MCF 10A (cell line): ENCODE measurements at regions not wholly inside any gene's neighbourhood (a gene's known extent, or its start where the extent isn't known, plus 50 kb on each side); places are given as distances from the start of the nearest gene placed in this dataset.
"Not testable (repeated sequence)": the region's sequence is repeated elsewhere in the genome, so short reads cannot be mapped to it uniquely, and the experiment has no call there.

Experiments
- BruUV-seq: library from RNA; stranded (reverse); fragments of 400-500 nt; replicated peaks from 2 replicates; lab custom pipeline; 2021; lab: Mats Ljungman, UMichigan
- CTCF ChIA-PET: fragments of 300-600 bp; sonication (Branson Sonifier 250); formaldehyde crosslinking; extraction: SDS; loops from one replicate; lab custom pipeline; 2021; ENCODE audit warnings: antibody characterized with exemption, inconsistent platforms; lab: Yijun Ruan, JAX
- POLR2A ChIA-PET: fragments of 300-600, 350-650 bp; sonication (Branson Sonifier 250); formaldehyde crosslinking; extraction: SDS; loops from one replicate; lab custom pipeline; 2020; ENCODE audit warnings: antibody characterized with exemption, inconsistent platforms; lab: Yijun Ruan, JAX
- DNase-seq: peaks from one replicate; pipeline ENCODE4 v3.0.0-alpha.2; 2018; ENCODE audit not compliant: unreplicated experiment
- H3K27ac Mint-ChIP-seq: one replicate; pipeline ENCODE4 v1.8.0; 2022; ENCODE audit warnings: mild to moderate bottlenecking, low read depth, mixed read lengths; ENCODE audit not compliant: unreplicated experiment
- H3K27me3 Mint-ChIP-seq: one replicate; pipeline ENCODE4 v1.8.0; 2022; ENCODE audit warnings: mixed read lengths; ENCODE audit not compliant: insufficient read depth, unreplicated experiment
- H3K36me3 Mint-ChIP-seq: one replicate; pipeline ENCODE4 v1.8.0; 2022; ENCODE audit warnings: mild to moderate bottlenecking, moderate library complexity, mixed read lengths; ENCODE audit not compliant: insufficient read depth, unreplicated experiment
- H3K4me1 Mint-ChIP-seq: one replicate; pipeline ENCODE4 v1.8.0; 2022; ENCODE audit warnings: mixed read lengths; ENCODE audit not compliant: insufficient read depth, unreplicated experiment
- H3K4me3 Mint-ChIP-seq: one replicate; pipeline ENCODE4 v1.8.0; 2022; ENCODE audit warnings: mild to moderate bottlenecking, moderate library complexity, mixed read lengths; ENCODE audit not compliant: unreplicated experiment
- H3K9me3 Mint-ChIP-seq: one replicate; pipeline ENCODE4 v1.8.0; 2022; ENCODE audit warnings: mixed read lengths; ENCODE audit not compliant: unreplicated experiment
- intact Hi-C: fragments of 100-400 bp; cut with micrococcal nuclease; formaldehyde crosslinking; loops from 2 replicates; pipeline ENCODE4 v1.14.1; 2022
- TF ChIP-seq, protein P1 (sequence below): fragments of 200-600 bp; IDR thresholded peaks from one replicate; pipeline ENCODE4 v1.8.0; 2022; ENCODE audit warnings: antibody characterized with exemption, mild to moderate bottlenecking; ENCODE audit not compliant: unreplicated experiment

DNA sequence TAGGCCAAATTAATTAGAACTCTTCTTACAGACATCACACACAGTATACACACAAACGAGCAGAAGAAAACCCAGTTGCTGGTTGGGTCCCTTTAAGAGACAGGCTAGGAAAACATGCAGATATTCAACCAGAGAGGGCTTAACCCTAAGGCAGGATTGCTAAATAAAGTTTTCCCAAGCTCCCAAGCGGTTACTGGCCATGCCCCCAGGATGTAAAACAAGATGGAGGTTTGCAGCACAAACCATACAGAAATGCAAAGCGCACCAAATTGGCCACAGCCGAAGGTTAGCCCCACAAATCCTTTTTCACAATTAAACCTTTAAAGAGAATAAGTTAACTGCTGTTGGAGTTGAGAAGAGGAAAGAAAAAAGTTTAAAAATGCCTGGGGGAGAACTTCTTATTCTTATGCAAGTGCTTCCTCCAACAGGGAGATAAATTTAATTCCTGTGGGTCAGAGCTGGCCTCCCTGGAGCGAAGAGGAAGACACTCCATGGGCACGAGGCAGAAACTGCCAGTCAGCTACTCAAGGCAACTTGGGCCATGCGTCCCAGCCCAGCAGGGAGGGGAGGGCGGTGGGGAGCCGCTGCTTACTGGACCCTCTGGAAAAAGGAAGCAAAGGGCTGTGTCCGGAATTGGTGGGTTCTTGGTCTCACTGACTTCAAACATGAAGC, 167.6 kb upstream of the ARSJ start:
- TF ChIP-seq, protein P1, sequence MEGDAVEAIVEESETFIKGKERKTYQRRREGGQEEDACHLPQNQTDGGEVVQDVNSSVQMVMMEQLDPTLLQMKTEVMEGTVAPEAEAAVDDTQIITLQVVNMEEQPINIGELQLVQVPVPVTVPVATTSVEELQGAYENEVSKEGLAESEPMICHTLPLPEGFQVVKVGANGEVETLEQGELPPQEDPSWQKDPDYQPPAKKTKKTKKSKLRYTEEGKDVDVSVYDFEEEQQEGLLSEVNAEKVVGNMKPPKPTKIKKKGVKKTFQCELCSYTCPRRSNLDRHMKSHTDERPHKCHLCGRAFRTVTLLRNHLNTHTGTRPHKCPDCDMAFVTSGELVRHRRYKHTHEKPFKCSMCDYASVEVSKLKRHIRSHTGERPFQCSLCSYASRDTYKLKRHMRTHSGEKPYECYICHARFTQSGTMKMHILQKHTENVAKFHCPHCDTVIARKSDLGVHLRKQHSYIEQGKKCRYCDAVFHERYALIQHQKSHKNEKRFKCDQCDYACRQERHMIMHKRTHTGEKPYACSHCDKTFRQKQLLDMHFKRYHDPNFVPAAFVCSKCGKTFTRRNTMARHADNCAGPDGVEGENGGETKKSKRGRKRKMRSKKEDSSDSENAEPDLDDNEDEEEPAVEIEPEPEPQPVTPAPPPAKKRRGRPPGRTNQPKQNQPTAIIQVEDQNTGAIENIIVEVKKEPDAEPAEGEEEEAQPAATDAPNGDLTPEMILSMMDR = no peak
- Mint-ChIP-seq H3K9me3 (no peaks in the 10 kb centered on the region), H3K4me3 (no peak overlapping the region), H3K36me3 (no peaks in the 10 kb centered on the region), H3K4me1 (no peaks in the 10 kb centered on the region), H3K27ac (no peak overlapping the region), H3K27me3 (no peaks in the 10 kb centered on the region)
- intact Hi-C loops = no loop called here
- ChIA-PET CTCF (no interaction called here), POLR2A (no interaction called here)
- no TSS peak for BruUV-seq
- no peak for DNase-seq

DNA sequence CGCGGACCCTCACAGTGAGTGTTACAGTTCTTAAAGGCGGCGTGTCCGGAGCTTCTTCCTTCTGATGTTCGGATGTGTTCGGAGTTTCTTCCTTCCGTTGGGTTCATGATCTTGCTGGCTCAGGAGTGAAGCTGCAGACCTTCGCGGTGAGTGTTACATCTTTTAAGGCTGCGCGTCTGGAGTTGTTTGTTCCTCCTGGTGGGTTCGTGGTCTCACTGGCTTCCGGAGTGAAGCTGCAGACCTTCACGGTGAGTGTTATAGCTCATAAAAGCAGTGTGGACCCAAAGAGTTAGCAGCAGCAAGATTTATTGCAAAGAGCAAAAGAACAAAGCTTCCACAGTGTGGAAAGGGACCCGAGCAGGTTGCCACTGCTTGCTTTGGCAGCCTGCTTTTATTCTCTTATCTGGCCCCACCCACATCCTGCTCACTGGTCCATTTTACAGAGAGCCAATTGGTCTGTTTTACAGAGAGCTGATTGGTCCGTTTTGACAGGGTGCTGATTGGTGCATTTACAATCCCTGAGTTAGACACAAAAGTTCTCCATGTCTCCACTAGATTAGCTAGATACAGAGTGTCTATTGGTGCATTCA, 168.3 kb upstream of the ARSJ start:
- H3K27ac Mint-ChIP-seq, POLR2A ChIA-PET, H3K9me3 Mint-ChIP-seq, intact Hi-C loops, BruUV-seq, DNase-seq, H3K4me3 Mint-ChIP-seq, H3K27me3 Mint-ChIP-seq, H3K4me1 Mint-ChIP-seq, H3K36me3 Mint-ChIP-seq: not testable (repeated sequence)
- CTCF ChIA-PET = interaction anchor here (0.7 kb wide), 1 partner anchor 12 kb away, joined by 3 read pairs; no protein-coding TSS in a partner anchor

DNA sequence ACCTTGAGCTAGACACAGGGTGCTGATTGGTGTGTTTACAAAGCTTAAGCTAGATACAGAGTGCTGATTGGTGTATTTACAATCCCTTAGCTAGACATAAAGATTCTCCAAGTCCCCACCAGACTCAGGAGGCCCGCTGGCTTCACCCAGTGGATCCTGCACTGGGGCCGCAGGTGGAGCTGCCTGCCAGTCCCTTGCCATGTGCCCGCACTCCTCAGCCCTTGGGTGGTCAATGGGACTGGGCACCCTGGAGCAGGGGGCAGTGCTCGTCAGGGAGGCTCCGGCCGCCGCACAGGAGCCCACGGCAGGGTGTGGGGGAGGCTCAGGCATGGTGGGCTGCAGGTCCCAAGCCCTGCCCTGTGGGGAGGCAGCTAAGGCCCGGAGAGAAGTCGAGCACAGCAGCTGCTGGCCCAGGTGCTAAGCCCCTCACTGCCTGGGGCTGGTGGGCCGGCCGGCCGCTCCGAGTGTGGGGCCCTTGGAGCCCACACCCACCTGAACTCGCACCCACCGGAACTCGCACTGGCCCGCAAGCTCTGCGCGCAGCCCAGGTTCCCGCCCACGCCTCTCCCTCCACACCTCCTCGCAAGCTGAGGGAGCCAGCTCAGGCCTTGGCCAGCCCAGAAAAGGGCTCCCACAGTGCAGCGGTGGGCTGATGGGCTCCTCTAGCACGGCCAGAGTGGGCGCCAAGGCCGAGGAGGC, 169.1 kb upstream of the ARSJ start:
- POLR2A ChIA-PET, H3K4me1 Mint-ChIP-seq, H3K27me3 Mint-ChIP-seq, H3K4me3 Mint-ChIP-seq, H3K9me3 Mint-ChIP-seq, H3K36me3 Mint-ChIP-seq, H3K27ac Mint-ChIP-seq, BruUV-seq, DNase-seq, intact Hi-C loops: not testable (repeated sequence)
- CTCF ChIA-PET = interaction anchor here (0.7 kb wide), 1 partner anchor 13 kb away, joined by 3 read pairs; no protein-coding TSS in a partner anchor

DNA sequence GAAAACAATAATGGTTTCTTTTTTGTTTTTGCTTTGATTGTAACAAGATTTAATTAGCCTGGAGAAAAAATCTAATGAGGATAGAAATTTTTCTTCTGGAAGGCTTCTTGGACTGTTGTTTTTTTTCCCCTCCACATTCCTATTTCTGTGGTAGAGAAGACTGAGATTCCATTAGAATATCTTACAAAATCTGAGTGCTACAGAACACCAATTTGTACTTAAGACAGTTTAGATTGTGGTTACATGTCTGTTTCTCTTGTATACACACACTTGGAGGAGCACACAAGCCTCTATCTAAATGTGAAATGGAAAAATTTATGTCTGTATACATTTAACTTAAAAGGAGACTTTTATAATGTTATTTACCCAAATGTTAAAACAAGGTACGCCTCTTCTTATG, 176.9 kb upstream of the ARSJ start:
- Mint-ChIP-seq H3K4me1 (no peaks in the 10 kb centered on the region), H3K27ac (no peak overlapping the region), H3K4me3 (no peak overlapping the region), H3K36me3 (no peaks in the 10 kb centered on the region), H3K27me3 (no peaks in the 10 kb centered on the region), H3K9me3 (no peaks in the 10 kb centered on the region)
- BruUV-seq = no TSS peak
- ChIA-PET CTCF (interaction anchor here (0.8 kb wide), 1 partner anchor 281 kb away, joined by 3 read pairs; no protein-coding TSS in a partner anchor), POLR2A (no interaction called here)
- TF ChIP-seq, protein P1 = no peak
- DNase-seq = no peak
- intact Hi-C loops = no loop called here

DNA sequence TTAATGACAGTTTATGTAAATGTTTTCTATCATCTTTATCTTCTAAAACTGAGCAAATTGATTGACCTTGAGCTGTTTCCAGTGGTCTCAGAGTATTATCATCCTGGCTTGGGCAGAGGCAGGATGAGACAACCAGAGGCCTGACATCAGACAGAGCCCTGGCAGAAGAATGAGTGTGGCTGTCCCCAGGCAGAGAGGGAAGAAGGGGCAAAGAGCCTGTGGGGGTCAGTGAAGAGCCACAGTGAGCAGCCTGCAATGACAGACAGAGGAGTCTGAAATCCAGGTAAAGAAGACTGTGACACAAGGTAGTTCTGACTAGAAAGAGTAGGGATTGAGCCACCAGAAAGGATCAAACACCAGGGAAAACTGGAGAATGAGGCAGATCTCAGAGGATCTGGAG, 182.4 kb upstream of the ARSJ start:
- Mint-ChIP-seq H3K36me3 (no peaks in the 10 kb centered on the region), H3K4me3 (no peak overlapping the region), H3K9me3 (no peaks in the 10 kb centered on the region), H3K27ac (no peak overlapping the region), H3K27me3 (no peaks in the 10 kb centered on the region), H3K4me1 (no peaks in the 10 kb centered on the region)
- no TSS peak for BruUV-seq
- TF ChIP-seq, protein P1 = no peak
- intact Hi-C loops = no loop called here
- ChIA-PET CTCF (interaction anchor here (0.7 kb wide), 1 partner anchor 220 kb away, joined by 3 read pairs; no protein-coding TSS in a partner anchor), POLR2A (no interaction called here)
- DNase-seq = peak; percentile 3
